H1 (cell line): ENCODE measurements at regions not wholly inside any gene's neighbourhood (a gene's known extent, or its start where the extent isn't known, plus 50 kb on each side); places are given as distances from the start of the nearest gene placed in this dataset.

Source experiments
- SRF ChIP-seq: IDR thresholded peaks from 2 replicates; pipeline ENCODE4 v1.6.1; 2011; ENCODE audit warnings: mild to moderate bottlenecking, low read depth, low read length, moderate library complexity

DNA sequence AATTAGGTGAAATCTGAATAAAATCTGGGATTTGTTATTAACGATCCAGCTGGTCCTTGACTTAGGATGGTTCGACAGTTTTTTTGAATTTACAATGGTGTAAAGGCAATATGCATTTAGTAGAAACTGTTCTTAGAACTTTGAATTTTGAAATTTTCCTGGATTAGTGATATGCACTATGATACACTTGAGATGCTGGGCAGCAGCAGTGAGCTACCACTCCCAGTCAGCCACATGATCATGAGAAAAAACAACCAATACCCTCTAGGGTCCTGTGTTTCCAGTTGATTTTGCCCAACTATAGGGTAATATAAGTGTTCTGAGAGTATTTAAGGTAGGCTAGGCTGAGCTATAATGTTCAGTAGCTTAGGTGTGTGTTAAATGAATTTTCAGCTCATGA is 303.7 kb downstream of the GPAT3 start (continued):
- no peak for TF ChIP-seq SRF
